ENCODE measurements at regions not wholly inside any gene's neighbourhood (a gene's known extent, or its start where the extent isn't known, plus 50 kb on each side); places are given as distances from the start of the nearest gene placed in this dataset.

DNA sequence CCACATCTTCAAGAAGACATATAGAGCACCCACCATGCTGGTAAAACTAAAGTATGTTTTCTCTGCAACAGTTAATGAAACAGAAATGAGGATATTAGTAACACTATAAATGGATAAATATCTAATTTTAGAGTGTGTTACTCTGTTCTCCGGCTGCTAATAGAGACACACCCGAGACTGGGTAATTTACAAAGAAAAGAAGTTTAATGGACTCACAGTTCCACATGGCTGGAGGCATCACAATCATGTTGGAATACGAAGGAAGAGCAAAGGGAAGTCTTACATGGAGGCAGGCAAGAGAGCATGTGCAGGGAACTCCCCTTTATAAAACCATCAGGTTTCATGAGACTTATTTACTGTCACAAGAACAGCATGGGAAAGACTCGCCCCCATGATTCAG lies 287.2 kb downstream of the SRGAP2C start:
- TF ChIP-seq, protein P1, sequence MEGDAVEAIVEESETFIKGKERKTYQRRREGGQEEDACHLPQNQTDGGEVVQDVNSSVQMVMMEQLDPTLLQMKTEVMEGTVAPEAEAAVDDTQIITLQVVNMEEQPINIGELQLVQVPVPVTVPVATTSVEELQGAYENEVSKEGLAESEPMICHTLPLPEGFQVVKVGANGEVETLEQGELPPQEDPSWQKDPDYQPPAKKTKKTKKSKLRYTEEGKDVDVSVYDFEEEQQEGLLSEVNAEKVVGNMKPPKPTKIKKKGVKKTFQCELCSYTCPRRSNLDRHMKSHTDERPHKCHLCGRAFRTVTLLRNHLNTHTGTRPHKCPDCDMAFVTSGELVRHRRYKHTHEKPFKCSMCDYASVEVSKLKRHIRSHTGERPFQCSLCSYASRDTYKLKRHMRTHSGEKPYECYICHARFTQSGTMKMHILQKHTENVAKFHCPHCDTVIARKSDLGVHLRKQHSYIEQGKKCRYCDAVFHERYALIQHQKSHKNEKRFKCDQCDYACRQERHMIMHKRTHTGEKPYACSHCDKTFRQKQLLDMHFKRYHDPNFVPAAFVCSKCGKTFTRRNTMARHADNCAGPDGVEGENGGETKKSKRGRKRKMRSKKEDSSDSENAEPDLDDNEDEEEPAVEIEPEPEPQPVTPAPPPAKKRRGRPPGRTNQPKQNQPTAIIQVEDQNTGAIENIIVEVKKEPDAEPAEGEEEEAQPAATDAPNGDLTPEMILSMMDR (conservative IDR thresholded peaks at IDR 0.05 in 1 of 2, IDR thresholded peaks at IDR 0.05 in 1 of 2; ENCODE audit: extremely low read depth in 1 of 2, insufficient read depth in 1 of 2, low read depth in 1 of 2, low read length in 2 of 2): no peak
- no peak for TF ChIP-seq EZH2 (IDR thresholded peaks at IDR 0.05; ENCODE audit: borderline replicate concordance, low read length)
